Activated naive CD4-positive, alpha-beta T cell treated with anti-CD3 and anti-CD28 coated beads for 36 hours (primary cell): ENCODE measurements at regions not wholly inside any gene's neighbourhood (a gene's known extent, or its start where the extent isn't known, plus 50 kb on each side); places are given as distances from the start of the nearest gene placed in this dataset.

Source experiments
- CTCF ChIA-PET: fragments of 350-600 bp; sonication (Branson Sonifier 250); formaldehyde crosslinking; loops from one replicate; lab custom pipeline; 2021; ENCODE audit warnings: antibody characterized with exemption; lab: Charles Lee
- DNase-seq: peaks from one replicate; pipeline ENCODE4 v3.0.0-alpha.2; 2020
- H3K27ac Mint-ChIP-seq: one replicate; pipeline ENCODE4 v1.8.0; 2021; ENCODE audit warnings: mild to moderate bottlenecking, mixed read lengths
- H3K27me3 Mint-ChIP-seq: one replicate; pipeline ENCODE4 v1.8.0; 2021; ENCODE audit warnings: low read depth, mixed read lengths
- H3K36me3 Mint-ChIP-seq: one replicate; pipeline ENCODE4 v1.8.0; 2021; ENCODE audit warnings: low read depth, mixed read lengths
- H3K4me1 Mint-ChIP-seq: one replicate; pipeline ENCODE4 v1.8.0; 2021; ENCODE audit warnings: low read depth, mixed read lengths
- H3K4me3 Mint-ChIP-seq: one replicate; pipeline ENCODE4 v1.8.0; 2021; ENCODE audit warnings: mild to moderate bottlenecking, moderate library complexity, mixed read lengths
- H3K9me3 Mint-ChIP-seq: one replicate; pipeline ENCODE4 v1.8.0; 2021; ENCODE audit warnings: mixed read lengths
- intact Hi-C: fragments of 100-400 bp; cut with micrococcal nuclease; formaldehyde crosslinking; loops from one replicate; pipeline ENCODE4 v1.15.1; 2023

- DNase-seq, result no peak
- no peaks in the 10 kb centered on the region for H3K36me3 Mint-ChIP-seq
- H3K27me3 Mint-ChIP-seq, result no peaks in the 10 kb centered on the region
- peaks cover 3% of the 10 kb centered on the region for H3K9me3 Mint-ChIP-seq
- H3K27ac Mint-ChIP-seq, result no peak overlapping the region
- CTCF ChIA-PET, result no interaction called here
- intact Hi-C loops, result no loop called here
- no peaks in the 10 kb centered on the region for H3K4me1 Mint-ChIP-seq
- no peak overlapping the region for H3K4me3 Mint-ChIP-seq
Observed at GRCh38 chr15:46778876-46779275, 938.4 kb upstream of the SEMA6D start.

GRCh38 chr15:46786590-46787285 lies 930.6 kb upstream of the SEMA6D start:
- Mint-ChIP-seq H3K9me3 (no peaks in the 10 kb centered on the region), H3K4me1 (no peaks in the 10 kb centered on the region)
- intact Hi-C loops, result no loop called here

DNA sequence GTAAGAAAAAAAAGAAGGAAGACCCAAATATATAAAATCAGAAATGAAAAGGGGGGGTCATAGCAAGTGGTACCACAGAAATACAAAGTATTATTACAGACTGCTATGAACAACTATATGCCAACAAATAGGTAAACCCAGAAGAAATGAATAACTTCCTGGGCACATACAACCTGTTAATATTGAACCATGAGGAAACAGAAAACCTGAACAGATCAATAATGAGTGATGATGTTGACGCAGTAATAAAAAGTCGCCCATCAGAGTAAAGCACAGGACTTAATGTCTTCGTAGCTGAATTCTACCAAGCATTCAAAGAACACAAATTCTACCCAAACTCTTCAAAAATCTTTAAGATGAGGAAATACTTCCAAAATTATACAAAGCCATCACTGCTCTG lies 921.6 kb upstream of the SEMA6D start:
- peaks cover 6% of the 10 kb centered on the region for H3K9me3 Mint-ChIP-seq
- no peaks in the 10 kb centered on the region for H3K36me3 Mint-ChIP-seq
- H3K4me3 Mint-ChIP-seq, result no peak overlapping the region
- DNase-seq, result no peak
- H3K4me1 Mint-ChIP-seq, result no peaks in the 10 kb centered on the region
- intact Hi-C loops, result no loop called here
- no peaks in the 10 kb centered on the region for H3K27me3 Mint-ChIP-seq
- CTCF ChIA-PET, result no interaction called here
- no peak overlapping the region for H3K27ac Mint-ChIP-seq

More at GRCh38 chr15:46786590-46787285, 930.6 kb upstream of the SEMA6D start:
- H3K4me3 Mint-ChIP-seq, result no peak overlapping the region
- no peaks in the 10 kb centered on the region for H3K27me3 Mint-ChIP-seq
- DNase-seq, result no peak
- no peaks in the 10 kb centered on the region for H3K36me3 Mint-ChIP-seq
- H3K27ac Mint-ChIP-seq, result no peak overlapping the region
- CTCF ChIA-PET, result no interaction called here

DNA sequence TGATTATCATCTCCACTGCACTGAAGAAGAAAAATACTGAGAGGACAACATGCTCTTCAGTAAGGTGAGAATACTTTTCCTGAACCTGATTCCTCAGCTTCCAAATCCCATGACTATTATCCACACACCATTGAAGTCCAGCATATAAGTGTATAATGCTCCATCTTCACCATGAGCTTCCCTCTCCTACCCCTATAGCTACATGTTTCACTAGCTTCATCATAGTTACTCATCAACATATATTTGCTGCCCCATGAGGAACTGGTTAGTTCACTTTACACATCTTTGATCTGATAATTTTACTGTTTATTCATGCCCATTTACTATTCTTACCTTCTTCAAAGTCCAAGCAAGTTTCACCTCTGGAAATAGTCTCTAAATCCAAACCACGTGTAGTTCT lies 908.5 kb upstream of the SEMA6D start:
- no peak for DNase-seq
- CTCF ChIA-PET, result interaction anchor here (0.6 kb wide), 1 partner anchor 59 kb away, joined by 3 read pairs; no protein-coding TSS in a partner anchor
- Mint-ChIP-seq H3K9me3 (no peaks in the 10 kb centered on the region), H3K27me3 (no peaks in the 10 kb centered on the region), H3K27ac (no peak overlapping the region), H3K4me3 (no peak overlapping the region), H3K4me1 (no peaks in the 10 kb centered on the region), H3K36me3 (no peaks in the 10 kb centered on the region)
- intact Hi-C loops, result no loop called here

DNA sequence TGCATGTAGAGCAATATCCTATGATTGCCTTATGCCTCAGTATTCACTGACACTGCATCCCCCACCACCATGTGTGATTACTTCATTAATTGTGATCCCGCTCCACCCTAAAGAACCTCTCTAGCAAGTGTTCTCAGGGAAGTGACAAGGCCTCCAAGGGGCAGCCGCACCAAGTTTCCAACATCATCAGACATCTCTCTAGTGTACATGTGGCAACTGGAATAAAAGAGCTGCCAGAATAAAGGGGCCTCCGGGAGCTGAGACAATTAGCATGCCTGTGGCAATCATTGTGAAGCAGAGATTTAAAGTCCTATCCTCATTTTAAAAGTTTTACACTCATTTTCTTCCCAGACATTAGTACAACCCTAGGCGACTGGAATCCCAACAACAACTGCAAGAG lies 902.1 kb upstream of the SEMA6D start:
- no peaks in the 10 kb centered on the region for H3K36me3 Mint-ChIP-seq
- H3K9me3 Mint-ChIP-seq, result peaks cover 2% of the 10 kb centered on the region
- no peak overlapping the region for H3K4me3 Mint-ChIP-seq
- CTCF ChIA-PET, result no interaction called here
- no peak overlapping the region for H3K27ac Mint-ChIP-seq
- H3K4me1 Mint-ChIP-seq, result no peaks in the 10 kb centered on the region
- DNase-seq, result no peak
- intact Hi-C loops, result no loop called here
- H3K27me3 Mint-ChIP-seq, result no peaks in the 10 kb centered on the region

GRCh38 chr15:46815765-46816164 lies 901.5 kb upstream of the SEMA6D start:
- no peak for DNase-seq
- intact Hi-C loops, result no loop called here
- H3K36me3 Mint-ChIP-seq, result no peaks in the 10 kb centered on the region
- H3K4me1 Mint-ChIP-seq, result no peaks in the 10 kb centered on the region
- H3K27ac Mint-ChIP-seq, result no peak overlapping the region
- no peaks in the 10 kb centered on the region for H3K27me3 Mint-ChIP-seq
- CTCF ChIA-PET, result no interaction called here
- peaks cover 2% of the 10 kb centered on the region for H3K9me3 Mint-ChIP-seq
- no peak overlapping the region for H3K4me3 Mint-ChIP-seq

DNA sequence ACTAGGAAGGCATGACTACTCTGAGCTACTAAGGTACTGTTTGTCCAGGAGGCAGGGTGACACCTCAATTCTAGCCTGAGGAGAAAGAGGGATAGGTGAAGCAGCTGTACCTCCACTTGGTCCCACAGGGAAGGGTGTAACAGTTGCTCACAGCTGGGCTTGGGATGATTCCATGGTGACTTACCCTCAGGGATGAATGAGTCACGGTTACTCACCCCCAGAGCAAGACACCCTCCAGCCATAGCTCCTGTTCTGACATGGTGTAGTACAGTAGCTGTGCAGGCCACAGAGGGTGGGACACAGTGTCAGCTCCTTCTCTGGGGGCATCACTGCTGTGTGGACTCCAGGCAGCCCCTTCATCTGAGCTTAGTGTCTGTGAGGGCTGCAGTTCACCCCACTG lies 868.6 kb upstream of the SEMA6D start:
- Mint-ChIP-seq H3K4me1 (no peaks in the 10 kb centered on the region), H3K9me3 (peaks cover 4% of the 10 kb centered on the region), H3K4me3 (no peak overlapping the region), H3K27ac (no peak overlapping the region), H3K36me3 (no peaks in the 10 kb centered on the region), H3K27me3 (no peaks in the 10 kb centered on the region)
- intact Hi-C loops, result no loop called here
- DNase-seq, result no peak
- CTCF ChIA-PET, result interaction anchor here (0.6 kb wide), 1 partner anchor 121 kb away, joined by 3 read pairs; no protein-coding TSS in a partner anchor

- CTCF ChIA-PET, result no interaction called here
- Mint-ChIP-seq H3K27ac (no peak overlapping the region), H3K4me3 (no peak overlapping the region), H3K27me3 (no peaks in the 10 kb centered on the region), H3K9me3 (no peaks in the 10 kb centered on the region), H3K36me3 (no peaks in the 10 kb centered on the region), H3K4me1 (no peaks in the 10 kb centered on the region)
- DNase-seq, result no peak
- intact Hi-C loops, result no loop called here
Observed at GRCh38 chr15:46853600-46853999, 863.7 kb upstream of the SEMA6D start.

- no peak for DNase-seq
- Mint-ChIP-seq H3K4me1 (no peaks in the 10 kb centered on the region), H3K4me3 (no peak overlapping the region), H3K27me3 (no peaks in the 10 kb centered on the region), H3K36me3 (no peaks in the 10 kb centered on the region), H3K27ac (no peak overlapping the region), H3K9me3 (no peaks in the 10 kb centered on the region)
- CTCF ChIA-PET, result no interaction called here
- intact Hi-C loops, result no loop called here
Observed at GRCh38 chr15:46854564-46854963, 862.7 kb upstream of the SEMA6D start.

DNA sequence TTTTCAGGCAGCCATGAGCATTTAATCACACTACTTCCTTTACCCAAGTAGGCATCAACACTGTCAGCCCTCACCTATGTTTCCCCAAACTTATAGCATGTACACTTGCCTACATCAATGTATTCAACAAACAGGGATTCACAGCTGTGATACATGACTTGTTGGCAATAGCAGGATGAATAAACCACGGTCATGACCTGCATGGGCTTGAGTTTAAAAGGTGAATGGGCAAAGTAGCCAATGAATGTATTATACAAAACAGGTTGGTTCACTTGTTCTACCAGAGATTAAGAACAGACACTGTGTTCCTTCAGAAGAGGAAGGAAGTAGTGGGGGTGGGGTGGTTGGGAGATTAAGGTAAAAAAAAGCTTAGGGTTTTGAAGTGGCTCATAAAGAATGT lies 861.9 kb upstream of the SEMA6D start:
- Mint-ChIP-seq H3K4me3 (no peak overlapping the region), H3K27me3 (no peaks in the 10 kb centered on the region), H3K4me1 (no peaks in the 10 kb centered on the region), H3K27ac (no peak overlapping the region), H3K9me3 (no peaks in the 10 kb centered on the region), H3K36me3 (no peaks in the 10 kb centered on the region)
- no peak for DNase-seq
- CTCF ChIA-PET, result interaction anchor here (0.6 kb wide), 1 partner anchor 833 kb away, joined by 5 read pairs; no protein-coding TSS in a partner anchor
- intact Hi-C loops, result no loop called here

DNA sequence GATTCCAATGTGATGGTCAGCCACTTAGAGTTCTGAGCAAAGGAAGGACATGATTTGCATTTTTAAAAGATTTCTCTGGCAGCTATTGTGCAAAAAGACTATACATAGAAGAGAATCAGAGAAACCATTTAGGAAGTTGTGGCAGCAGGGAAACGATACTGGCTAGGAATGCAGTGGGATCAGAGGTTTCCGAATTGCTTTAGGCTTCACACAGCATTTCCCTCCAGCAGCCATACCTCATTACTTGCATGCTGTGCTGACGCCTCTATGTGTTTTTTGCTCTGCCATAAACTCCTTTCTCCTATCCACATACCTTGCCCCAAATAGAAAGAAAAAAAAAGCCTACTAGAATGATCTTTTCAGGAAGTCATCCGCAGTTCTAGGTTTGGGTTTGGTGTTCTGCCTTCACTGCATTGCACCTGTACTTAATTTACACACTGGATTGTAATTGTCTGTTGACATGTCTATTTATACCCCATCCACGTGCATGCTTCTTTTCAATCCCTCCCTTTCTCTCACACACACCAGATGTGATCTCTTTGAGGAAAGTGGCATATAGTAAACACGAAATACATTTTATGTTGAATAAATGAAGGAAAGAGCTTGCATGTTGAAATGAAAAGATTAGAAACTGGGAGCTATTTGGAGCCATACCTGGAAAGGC lies 860.3 kb upstream of the SEMA6D start:
- Mint-ChIP-seq H3K9me3 (no peaks in the 10 kb centered on the region), H3K4me3 (no peak overlapping the region), H3K27ac (no peak overlapping the region), H3K4me1 (no peaks in the 10 kb centered on the region), H3K27me3 (no peaks in the 10 kb centered on the region), H3K36me3 (no peaks in the 10 kb centered on the region)
- CTCF ChIA-PET, result no interaction called here
- DNase-seq, result no peak
- intact Hi-C loops, result no loop called here

DNA sequence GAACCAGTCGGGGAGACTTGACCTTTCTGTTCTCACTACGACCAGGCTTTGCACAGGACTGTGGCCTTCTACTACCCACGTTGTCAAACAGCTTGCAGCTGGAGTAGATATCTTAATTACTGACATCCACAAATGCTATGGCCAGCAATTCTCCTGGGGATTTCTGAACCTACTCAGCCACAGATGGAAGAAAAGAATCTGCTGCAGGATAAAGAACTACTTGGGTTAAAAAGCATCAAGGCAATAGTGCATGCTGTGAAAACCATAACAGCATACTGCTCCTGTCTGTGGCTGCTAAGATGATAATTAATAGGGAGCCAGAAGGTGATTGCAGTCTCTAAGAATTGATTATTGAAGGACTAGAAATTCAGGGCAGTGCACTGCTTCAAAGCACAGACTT lies 859.2 kb upstream of the SEMA6D start:
- no peaks in the 10 kb centered on the region for H3K36me3 Mint-ChIP-seq
- H3K27me3 Mint-ChIP-seq, result no peaks in the 10 kb centered on the region
- H3K4me1 Mint-ChIP-seq, result no peaks in the 10 kb centered on the region
- intact Hi-C loops, result no loop called here
- DNase-seq, result no peak
- no peaks in the 10 kb centered on the region for H3K9me3 Mint-ChIP-seq
- no peak overlapping the region for H3K27ac Mint-ChIP-seq
- no peak overlapping the region for H3K4me3 Mint-ChIP-seq
- CTCF ChIA-PET, result no interaction called here

DNA sequence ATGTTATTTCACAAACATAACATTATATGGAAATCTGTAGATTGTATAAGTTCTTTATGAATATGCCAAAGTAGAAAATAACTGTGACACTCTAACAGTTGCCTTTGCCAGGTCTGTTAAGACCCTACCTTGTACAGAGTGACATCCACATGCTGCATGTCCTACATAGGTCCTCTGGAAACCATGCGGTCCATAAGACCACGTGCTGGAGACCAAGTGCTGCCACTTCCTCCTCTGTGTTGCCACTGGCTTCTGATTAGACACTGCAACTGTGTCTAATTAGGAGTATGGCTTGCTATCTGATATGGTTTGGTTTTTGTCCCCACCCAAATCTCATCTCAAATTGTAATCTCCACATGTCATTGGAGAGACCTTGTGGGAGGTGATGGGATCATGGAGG lies 855.5 kb upstream of the SEMA6D start:
- CTCF ChIA-PET, result no interaction called here
- Mint-ChIP-seq H3K4me1 (no peaks in the 10 kb centered on the region), H3K36me3 (no peaks in the 10 kb centered on the region), H3K4me3 (no peak overlapping the region), H3K9me3 (no peaks in the 10 kb centered on the region), H3K27ac (no peak overlapping the region), H3K27me3 (peaks cover 2% of the 10 kb centered on the region)
- DNase-seq, result no peak
- intact Hi-C loops, result no loop called here
